ENCODE measurements at regions not wholly inside any gene's neighbourhood (a gene's known extent, or its start where the extent isn't known, plus 50 kb on each side); places are given as distances from the start of the nearest gene placed in this dataset.
"Not testable (repeated sequence)": the region's sequence is repeated elsewhere in the genome, so short reads cannot be mapped to it uniquely, and the experiment has no call there.

- DNase-seq = no peak
These were observed 74.9 kb downstream of the ALG10 start for GRCh38 chr12:34097213-34097612.

GRCh38 chr12:34105392-34105933, 83.2 kb downstream of the ALG10 start:
- no peak for DNase-seq

GRCh38 chr12:34106172-34106571, 83.9 kb downstream of the ALG10 start:
- no peak for DNase-seq

- DNase-seq = no peak
These were observed 84.7 kb downstream of the ALG10 start for GRCh38 chr12:34107016-34107415.

- no peak for DNase-seq
These were observed 85.6 kb downstream of the ALG10 start for GRCh38 chr12:34107781-34108404.

- DNase-seq = no peak
These were observed 86.1 kb downstream of the ALG10 start for GRCh38 chr12:34108405-34108803.

GRCh38 chr12:34108967-34109366, 86.7 kb downstream of the ALG10 start:
- DNase-seq = no peak

GRCh38 chr12:34109390-34109789, 87.1 kb downstream of the ALG10 start:
- no peak for DNase-seq

- not testable (repeated sequence) for DNase-seq
These were observed 87.7 kb downstream of the ALG10 start for GRCh38 chr12:34109909-34110531.

GRCh38 chr12:34119366-34119765, 97.1 kb downstream of the ALG10 start:
- DNase-seq = no peak

- DNase-seq = no peak
These were observed 99.1 kb downstream of the ALG10 start for GRCh38 chr12:34121360-34121759.

- peak; percentile 67 for DNase-seq
These were observed 100.8 kb downstream of the ALG10 start for GRCh38 chr12:34123092-34123491.

- DNase-seq = no peak
These were observed 102.3 kb downstream of the ALG10 start for GRCh38 chr12:34124608-34125007.

- peak; percentile 38 for DNase-seq
These were observed 103.9 kb downstream of the ALG10 start for GRCh38 chr12:34126239-34126641.

GRCh38 chr12:34126805-34127204, 104.5 kb downstream of the ALG10 start:
- no peak for DNase-seq

GRCh38 chr12:34127379-34127778, 105.1 kb downstream of the ALG10 start:
- DNase-seq = not testable (repeated sequence)

- no peak for DNase-seq
These were observed 120.1 kb downstream of the ALG10 start for GRCh38 chr12:34142430-34142829.

GRCh38 chr12:34151019-34151418, 128.7 kb downstream of the ALG10 start:
- no peak for DNase-seq

- no peak for DNase-seq
These were observed 141.1 kb downstream of the ALG10 start for GRCh38 chr12:34163443-34163842.

- no peak for DNase-seq
These were observed 144.2 kb downstream of the ALG10 start for GRCh38 chr12:34166427-34167060.

- DNase-seq = not testable (repeated sequence)
These were observed 146.2 kb downstream of the ALG10 start for GRCh38 chr12:34168507-34168906.

GRCh38 chr12:34186492-34186891, 164.2 kb downstream of the ALG10 start:
- DNase-seq = no peak

- DNase-seq = no peak
These were observed 166.7 kb downstream of the ALG10 start for GRCh38 chr12:34188974-34189373.

- no peak for DNase-seq
These were observed 167.8 kb downstream of the ALG10 start for GRCh38 chr12:34190054-34190453.
